Heart right ventricle (tissue), 16 donors: ENCODE measurements at regions not wholly inside any gene's neighbourhood (a gene's known extent, or its start where the extent isn't known, plus 50 kb on each side); places are given as distances from the start of the nearest gene placed in this dataset.
"Not testable (repeated sequence)": the region's sequence is repeated elsewhere in the genome, so short reads cannot be mapped to it uniquely, and the experiment has no call there.

Source experiments
- ATAC-seq, 8 donors: fragments of 200-7000 bp; cut with Tn5 transposase; one replicate each; pipeline ENCODE4 v1.9.1; 2020; ENCODE audit warnings: mild to moderate bottlenecking in 8 of 8, moderate library complexity in 8 of 8, moderate number of reproducible peaks in 1 of 8
- DNase-seq, 2 donors: peaks; one replicate each; pipeline ENCODE4 v3.0.0-alpha.2; 2020
- H3K27ac ChIP-seq, 10 donors: fragments of 200-600 bp; sonication (generic) in 2 of 10; one replicate each; pipeline versions ENCODE4 v1.5.0 to v1.8.0; 2020 to 2022; ENCODE audit warnings: mild to moderate bottlenecking in 3 of 10
- H3K27me3 ChIP-seq, 7 donors: fragments of 200-600 bp; one replicate each; pipeline ENCODE4 v1.8.0; 2021 to 2022; ENCODE audit warnings: mild to moderate bottlenecking in 2 of 7
- H3K36me3 ChIP-seq, 9 donors: fragments of 200-600 bp; sonication (generic) in 1 of 9; one replicate each; pipeline versions ENCODE4 v1.5.0 to v1.8.0; 2020 to 2022; ENCODE audit warnings: mild to moderate bottlenecking in 2 of 9
- H3K4me1 ChIP-seq, 9 donors: fragments of 200-600 bp; sonication (generic) in 1 of 9; one replicate each; pipeline versions ENCODE4 v1.5.0 to v1.8.0; 2020 to 2022; ENCODE audit warnings: mild to moderate bottlenecking in 4 of 9
- H3K4me3 ChIP-seq, 10 donors: fragments of 200-600 bp; sonication (generic) in 2 of 10; one replicate each; pipeline versions ENCODE4 v1.5.0 to v1.8.0; 2020 to 2022; ENCODE audit warnings: mild to moderate bottlenecking in 7 of 10, moderate library complexity in 2 of 10
- H3K9me3 ChIP-seq, 11 donors: fragments of 200-600 bp in 10 of 11; sonication (generic) in 2 of 11; one replicate each; pipeline versions ENCODE4 v1.5.0 to v1.8.0; 2013 to 2022; ENCODE audit warnings: mild to moderate bottlenecking in 2 of 11, control low read depth in 1 of 11, moderate library complexity in 1 of 11
- WGBS, 2 donors: extraction: QIAGEN DNeasy Blood & Tissue Kit; methylation state at CpG; one replicate each; pipeline ENCODE4 v1.1.7; 2013; ENCODE audit warnings: inconsistent platforms in 1 of 2; 5-methylcytosine and 5-hydroxymethylcytosine counted together
- intact Hi-C, 10 donors: fragments of 100-400 bp; cut with DNase I; formaldehyde crosslinking; loops; one replicate each; pipeline versions ENCODE4 v1.11.1 to v1.14.2; 2022
- TF ChIP-seq, protein P1 (sequence below), 9 donors: fragments of 200-600 bp; sonication (generic) in 2 of 9; IDR thresholded peaks; one replicate each; pipeline versions ENCODE4 v1.5.0 to v1.8.0; 2021 to 2022; ENCODE audit warnings: antibody characterized with exemption in 9 of 9, mild to moderate bottlenecking in 5 of 9, moderate library complexity in 1 of 9
- donor health status: Arrhythmogenic right ventricular cardiomyopathy.
- donor health status: ischemic (EF 13 %, LVEDD 7.1; RV severe dilation, severe dysfunction).
- donor health status: healthy with polysubstance abuse.
- donor health status: DM: no; HTN: yes; CAD: no.
- donor health status: DM: no; HTN: no; CAD: no.
- donor health status: ischemic (EF 25% LVEDD 6.9; RV normal size, moderate dysfunction).
- donor health status: ischemic (EF 25% LVEDD 5.7; RV mildly dilated, moderate dysfunction).
- donor health status: healthy.
- donor health status: DM: yes; HTN: yes; CAD: no.
- donor health status: Ischemic cardiomyopathy.
- donor health status: ischemic (EF 35%, LVEDD 5.7; RV mildly dilated, moderate dysfunction).
- donor health status: nonischemic (EF 11% LVEDD 7.7; RV severe dilation, severe dysfunction).
- donor health status: DM: yes; HTN: yes; CAD: no.
- donor health status: PGD.
- donor health status: ischemic (EF 29% LVEDD 5.4; RV normal size, mild dysfunction).
- donor health status: nonischemic (EF 23%, LVEDD 6.1; RV moderate dilation, normal function).

DNA sequence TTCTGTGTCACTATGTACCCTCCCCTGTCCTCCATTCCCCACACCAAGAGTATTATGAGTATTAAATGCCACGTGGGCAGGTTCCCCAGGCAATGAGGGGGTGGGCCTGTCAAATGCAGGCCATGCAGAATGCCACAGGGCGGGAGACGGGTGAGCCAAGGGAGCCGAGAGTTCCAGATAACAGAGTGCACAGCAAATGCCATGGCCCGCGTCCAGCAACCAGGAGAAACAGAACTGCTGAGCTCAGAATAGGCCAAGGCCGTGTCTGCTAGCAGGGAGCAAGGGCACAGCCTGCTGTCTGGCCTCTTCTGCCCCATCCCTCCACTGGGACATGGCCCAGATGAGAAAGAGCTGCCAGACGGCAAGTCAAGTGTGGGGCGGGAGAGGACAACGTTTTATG, 64.4 kb upstream of the PLGLB2 start:
- peak; percentile 75 to 78 for DNase-seq
- H3K4me3 ChIP-seq, H3K27me3 ChIP-seq, H3K36me3 ChIP-seq, intact Hi-C loops, H3K9me3 ChIP-seq: not testable (repeated sequence)
- H3K4me1 ChIP-seq, result peaks cover 0 to 13% (median 0%) of the 10 kb centered on the region in 9 donors
- H3K27ac ChIP-seq, result peak overlapping the region in 1 of 10 donors; percentile 2
- ATAC-seq, result peak; percentile 92 to 98 (median 96)
- TF ChIP-seq, protein P1, sequence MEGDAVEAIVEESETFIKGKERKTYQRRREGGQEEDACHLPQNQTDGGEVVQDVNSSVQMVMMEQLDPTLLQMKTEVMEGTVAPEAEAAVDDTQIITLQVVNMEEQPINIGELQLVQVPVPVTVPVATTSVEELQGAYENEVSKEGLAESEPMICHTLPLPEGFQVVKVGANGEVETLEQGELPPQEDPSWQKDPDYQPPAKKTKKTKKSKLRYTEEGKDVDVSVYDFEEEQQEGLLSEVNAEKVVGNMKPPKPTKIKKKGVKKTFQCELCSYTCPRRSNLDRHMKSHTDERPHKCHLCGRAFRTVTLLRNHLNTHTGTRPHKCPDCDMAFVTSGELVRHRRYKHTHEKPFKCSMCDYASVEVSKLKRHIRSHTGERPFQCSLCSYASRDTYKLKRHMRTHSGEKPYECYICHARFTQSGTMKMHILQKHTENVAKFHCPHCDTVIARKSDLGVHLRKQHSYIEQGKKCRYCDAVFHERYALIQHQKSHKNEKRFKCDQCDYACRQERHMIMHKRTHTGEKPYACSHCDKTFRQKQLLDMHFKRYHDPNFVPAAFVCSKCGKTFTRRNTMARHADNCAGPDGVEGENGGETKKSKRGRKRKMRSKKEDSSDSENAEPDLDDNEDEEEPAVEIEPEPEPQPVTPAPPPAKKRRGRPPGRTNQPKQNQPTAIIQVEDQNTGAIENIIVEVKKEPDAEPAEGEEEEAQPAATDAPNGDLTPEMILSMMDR (IDR thresholded peaks at IDR 0.05), result peak in 4 of 9 donors; percentile 11 to 54 (median 44)
- WGBS, 2 donors, result 32 to 45% methylated on average over 9 to 10 of the region's 10 CpGs

DNA sequence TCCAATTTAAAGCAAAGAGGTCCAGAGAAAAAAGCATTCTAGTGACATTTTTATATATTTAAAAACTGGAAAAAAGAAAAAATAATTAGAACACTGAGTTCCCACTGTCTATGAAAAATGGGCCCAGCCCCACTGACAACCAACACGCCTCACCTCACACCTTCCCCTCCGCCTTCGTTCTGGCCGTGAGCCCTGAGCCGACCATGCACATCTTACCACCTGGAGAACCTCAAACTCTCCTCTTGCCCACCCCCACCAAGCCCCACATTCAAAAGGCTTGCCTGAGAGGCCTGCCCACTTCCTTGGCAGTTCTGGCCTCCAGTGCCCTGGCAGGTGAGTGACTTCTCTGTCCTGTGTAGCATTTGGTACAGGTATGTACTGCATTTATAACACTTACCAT, 63.9 kb upstream of the PLGLB2 start:
- peaks cover 0 to 13% (median 0%) of the 10 kb centered on the region in 9 donors for H3K4me1 ChIP-seq
- H3K4me3 ChIP-seq, H3K27me3 ChIP-seq, H3K36me3 ChIP-seq, DNase-seq, intact Hi-C loops, H3K9me3 ChIP-seq, ATAC-seq, H3K27ac ChIP-seq: not testable (repeated sequence)
- WGBS, 2 donors, result 73 to 82% methylated on average over 5 of the region's 5 CpGs

DNA sequence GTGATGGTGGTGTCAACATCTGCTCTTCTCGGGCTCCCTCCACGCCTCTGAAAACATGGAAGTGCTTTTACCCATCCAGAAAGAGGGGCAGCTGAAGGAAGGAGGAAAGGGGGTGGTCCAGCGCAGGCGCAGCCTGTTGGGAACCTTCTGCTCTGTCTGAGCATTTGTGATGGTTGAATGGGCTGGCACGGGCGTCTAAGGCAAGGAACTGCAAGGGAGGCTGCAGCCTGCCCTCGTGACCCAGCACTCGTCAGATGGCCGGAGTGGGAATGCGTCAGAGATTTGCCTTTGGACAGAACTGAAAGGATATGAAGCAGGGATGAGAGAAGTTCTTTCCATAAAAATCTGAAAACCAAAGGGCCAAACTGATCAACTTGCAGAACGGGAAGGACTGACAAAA, 62.3 kb upstream of the PLGLB2 start:
- H3K4me3 ChIP-seq, H3K9me3 ChIP-seq, H3K36me3 ChIP-seq, H3K27ac ChIP-seq, DNase-seq, H3K27me3 ChIP-seq, ATAC-seq, intact Hi-C loops: not testable (repeated sequence)
- 78 to 85% methylated on average over 8 of the region's 11 CpGs for WGBS, 2 donors
- H3K4me1 ChIP-seq, result peaks cover 0 to 13% (median 0%) of the 10 kb centered on the region in 9 donors

DNA sequence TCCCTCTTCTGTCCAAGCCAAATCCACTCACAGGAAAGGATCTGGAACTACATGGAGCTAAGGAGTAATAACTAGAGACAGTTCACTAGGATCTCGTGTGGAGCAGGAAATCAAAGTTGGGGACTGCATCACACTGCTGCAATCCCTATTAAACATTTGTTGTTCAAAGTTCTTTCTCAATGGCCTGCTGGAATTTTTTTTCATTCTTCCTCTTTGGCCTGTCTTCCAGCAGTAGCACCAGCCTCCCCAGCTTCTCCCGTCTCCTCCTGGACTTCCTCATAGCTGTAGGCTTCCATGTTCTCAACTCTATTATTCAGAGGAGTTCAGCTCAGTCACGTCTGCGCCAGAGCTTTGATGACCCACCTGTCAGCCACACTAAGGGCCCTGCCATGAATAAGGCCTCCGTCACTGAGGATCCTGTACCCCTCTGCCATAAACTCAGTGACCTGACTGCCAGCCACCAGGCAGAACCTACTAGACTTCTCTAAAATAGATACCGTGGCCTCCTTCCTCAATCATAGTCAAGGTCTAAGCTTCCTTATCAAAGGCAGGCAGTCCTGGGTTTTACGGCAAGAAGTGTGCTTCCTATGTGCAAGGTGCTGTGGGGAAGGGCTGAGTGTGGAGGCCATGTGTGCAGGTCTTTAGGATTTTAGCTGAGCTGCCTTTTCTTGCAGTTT, 60.9 kb upstream of the PLGLB2 start:
- H3K27me3 ChIP-seq, H3K27ac ChIP-seq, H3K9me3 ChIP-seq, ATAC-seq, H3K36me3 ChIP-seq, intact Hi-C loops, H3K4me3 ChIP-seq, DNase-seq: not testable (repeated sequence)
- no CpG with 5 or more reads among the region's 7 CpGs for WGBS, 2 donors
- peaks cover 0 to 13% (median 0%) of the 10 kb centered on the region in 9 donors for H3K4me1 ChIP-seq

DNA sequence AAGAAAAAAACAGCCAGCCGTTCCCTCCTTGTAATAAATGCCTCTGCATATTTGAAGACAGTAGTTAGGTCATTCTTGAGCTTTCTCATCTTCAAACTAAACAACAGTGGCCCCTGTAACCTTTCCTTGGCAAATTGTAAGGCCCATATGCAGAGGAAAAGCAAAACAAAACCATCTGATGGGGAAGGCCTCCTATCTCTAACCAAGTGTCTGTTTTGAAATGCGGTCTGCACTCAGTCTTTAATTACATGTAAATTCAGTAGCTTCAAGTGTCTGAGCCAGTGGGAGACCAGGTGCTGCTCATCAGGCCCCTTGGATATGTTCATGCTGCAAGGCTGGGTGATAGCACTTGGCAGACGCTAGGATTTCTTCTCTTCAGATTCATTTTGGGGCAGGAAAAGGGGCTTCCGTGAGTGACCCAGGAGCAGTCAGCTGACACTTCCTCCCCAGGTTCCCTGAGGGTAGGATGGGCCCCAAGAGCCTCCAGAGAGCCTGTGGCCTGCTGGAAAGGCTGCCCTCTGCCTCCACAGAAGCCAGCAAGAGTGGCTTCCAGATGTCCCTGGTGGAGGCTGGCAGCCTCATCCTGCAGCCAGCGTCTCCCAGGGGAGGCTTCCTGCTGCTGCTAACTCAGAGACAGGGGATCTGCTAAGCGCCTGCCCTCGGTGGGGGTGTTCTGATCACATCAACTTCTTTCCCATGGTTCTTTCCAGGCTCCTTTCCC, 60.2 kb upstream of the PLGLB2 start:
- H3K27me3 ChIP-seq, intact Hi-C loops, H3K9me3 ChIP-seq, DNase-seq, H3K36me3 ChIP-seq, ATAC-seq, H3K4me3 ChIP-seq, H3K27ac ChIP-seq: not testable (repeated sequence)
- 62 to 66% methylated on average over 3 to 4 of the region's 7 CpGs for WGBS, 2 donors
- peaks cover 0 to 13% (median 0%) of the 10 kb centered on the region in 9 donors for H3K4me1 ChIP-seq

DNA sequence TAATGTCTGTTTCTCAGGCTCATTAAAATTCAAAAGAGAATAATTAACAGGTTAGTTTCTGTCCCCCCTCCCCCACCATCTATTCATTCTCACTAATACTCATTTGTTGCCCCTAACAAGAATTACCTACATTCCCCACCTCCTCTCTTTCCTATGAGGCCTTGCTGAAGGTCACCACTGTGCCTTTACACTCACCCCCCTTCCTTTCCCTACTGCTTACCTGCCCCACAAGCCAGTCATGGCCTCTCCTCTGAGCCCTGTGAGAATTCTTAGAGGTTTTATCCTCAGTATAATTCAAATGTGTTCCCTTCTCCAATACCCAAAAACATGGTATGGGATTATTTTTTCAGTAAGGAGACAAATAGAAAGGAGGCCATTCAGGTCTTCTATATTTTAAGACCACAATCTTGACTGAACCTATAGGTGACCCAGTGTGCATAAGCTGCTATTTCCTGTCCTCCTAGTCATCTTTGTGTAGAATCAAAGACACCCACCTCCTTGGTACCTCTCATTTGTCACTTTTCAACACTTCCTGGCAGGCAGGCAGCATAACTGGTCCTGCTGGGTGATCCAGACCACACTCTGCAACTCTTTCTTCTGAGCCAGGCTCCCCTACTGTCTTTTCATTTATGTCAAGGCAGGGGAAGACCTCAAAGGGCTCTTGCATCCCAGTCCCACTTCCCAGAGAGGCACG, 55.8 kb upstream of the PLGLB2 start:
- H3K4me3 ChIP-seq, H3K36me3 ChIP-seq, H3K9me3 ChIP-seq, ATAC-seq, H3K4me1 ChIP-seq, DNase-seq, H3K27ac ChIP-seq, intact Hi-C loops, H3K27me3 ChIP-seq: not testable (repeated sequence)
- WGBS, 2 donors, result 100% methylated on average over 1 of the region's 1 CpG

DNA sequence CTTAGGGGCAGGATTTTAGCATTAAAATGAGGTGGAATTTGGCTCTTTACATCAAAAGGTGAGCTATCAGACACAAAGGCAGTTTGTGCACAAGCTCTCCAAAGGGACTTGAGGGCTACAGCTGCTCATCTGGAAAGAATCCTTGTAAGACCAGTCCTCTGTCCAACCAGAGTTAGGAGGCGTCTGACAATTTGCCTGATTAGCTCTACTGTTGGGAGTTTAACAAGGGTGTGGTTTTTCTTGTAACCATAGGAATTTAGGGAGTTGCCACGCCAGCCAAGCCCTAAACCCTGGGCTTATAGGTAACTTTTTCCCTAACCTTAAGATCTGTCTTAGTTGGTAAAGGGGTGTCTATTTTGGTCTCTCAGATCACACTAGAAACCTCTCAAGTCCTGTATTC, 55.0 kb upstream of the PLGLB2 start:
- DNase-seq, H3K4me3 ChIP-seq, H3K9me3 ChIP-seq, H3K4me1 ChIP-seq, H3K27ac ChIP-seq, intact Hi-C loops, H3K27me3 ChIP-seq, ATAC-seq, H3K36me3 ChIP-seq: not testable (repeated sequence)
- 91 to 93% methylated on average over 2 of the region's 2 CpGs for WGBS, 2 donors

DNA sequence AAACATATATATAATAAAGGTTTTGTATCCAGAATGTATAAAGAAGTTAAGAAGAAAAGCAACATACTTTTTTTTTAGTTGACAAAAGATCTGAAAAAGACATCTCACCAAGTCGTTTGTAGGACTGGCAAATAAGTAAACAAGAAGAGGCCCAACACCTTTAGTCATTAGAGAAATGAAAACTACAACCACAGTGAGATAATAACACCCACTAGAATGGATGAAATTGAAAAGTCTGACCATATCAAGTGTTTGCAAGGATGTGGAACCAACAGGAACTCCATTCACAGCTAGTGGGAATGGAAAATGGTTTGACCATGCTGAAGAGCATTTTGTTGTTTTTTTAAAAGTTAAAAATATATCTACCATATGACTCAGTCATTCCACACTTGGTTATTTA, 54.0 kb upstream of the PLGLB2 start:
- DNase-seq, H3K27me3 ChIP-seq, intact Hi-C loops, H3K9me3 ChIP-seq, ATAC-seq, H3K27ac ChIP-seq, H3K4me1 ChIP-seq, H3K4me3 ChIP-seq, H3K36me3 ChIP-seq: not testable (repeated sequence)
- no CpG with 5 or more reads among the region's 1 CpG for WGBS, 2 donors

DNA sequence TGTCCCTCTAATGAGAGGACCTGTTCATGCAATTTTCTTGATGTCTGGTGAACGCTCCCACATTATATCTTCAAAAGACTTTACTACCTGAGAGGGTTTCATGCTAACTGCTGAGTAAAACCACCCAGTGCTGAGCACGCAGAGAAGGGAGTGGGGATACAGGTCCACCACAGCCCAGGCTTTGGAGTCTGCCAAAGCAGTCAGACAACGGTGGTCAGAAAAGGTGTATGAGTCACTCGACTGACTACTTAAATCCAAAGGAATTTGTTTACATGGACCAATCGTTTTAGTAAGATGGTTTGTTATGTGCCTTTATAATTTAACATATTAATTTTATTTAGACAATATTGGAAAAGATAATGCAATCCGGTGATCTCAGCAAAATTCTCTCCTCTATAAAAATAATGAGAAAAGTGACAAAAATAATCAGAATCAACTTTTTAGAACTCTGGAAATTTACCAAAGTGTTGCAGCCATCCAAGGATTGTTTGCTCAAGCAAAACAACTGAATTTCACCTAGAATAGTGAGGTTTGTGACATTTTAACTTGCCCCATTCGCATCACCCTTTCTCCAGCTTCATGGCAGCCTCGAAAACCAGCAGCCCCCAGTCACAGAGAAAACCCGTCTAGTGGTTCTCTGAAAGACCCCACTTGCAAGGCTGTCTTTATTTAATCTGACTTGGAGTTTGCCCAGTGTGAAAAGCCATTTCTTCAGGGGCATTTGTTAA, 52.1 kb upstream of the PLGLB2 start:
- H3K9me3 ChIP-seq, H3K4me3 ChIP-seq, ATAC-seq, DNase-seq, intact Hi-C loops, H3K36me3 ChIP-seq, H3K27ac ChIP-seq, H3K4me1 ChIP-seq, H3K27me3 ChIP-seq: not testable (repeated sequence)
- WGBS, 2 donors, result 85 to 87% methylated on average over 7 to 8 of the region's 9 CpGs
